HG03442 (cell line): ENCODE measurements at regions not wholly inside any gene's neighbourhood (a gene's known extent, or its start where the extent isn't known, plus 50 kb on each side); places are given as distances from the start of the nearest gene placed in this dataset.

ENCODE experiments used
- ATAC-seq: cut with Tn5 transposase; IDR thresholded peaks from one replicate; pipeline ENCODE4 v1.9.1; 2021; ENCODE audit warnings: mild to moderate bottlenecking, moderate library complexity; ENCODE audit not compliant: unreplicated experiment

GRCh38 chr6:102402635-102403329, 1009.3 kb downstream of the GRIK2 start:
- no peak for ATAC-seq

GRCh38 chr6:102398788-102399390, 1005.4 kb downstream of the GRIK2 start:
- ATAC-seq = no peak

GRCh38 chr6:102390541-102390940, 997.0 kb downstream of the GRIK2 start:
- no peak for ATAC-seq

GRCh38 chr6:102389994-102390393, 996.5 kb downstream of the GRIK2 start:
- ATAC-seq = no peak

- no peak for ATAC-seq
Measured at GRCh38 chr6:102387326-102388033, 994.0 kb downstream of the GRIK2 start.

GRCh38 chr6:102381203-102381602, 987.7 kb downstream of the GRIK2 start:
- ATAC-seq = no peak

- ATAC-seq = no peak
Measured at GRCh38 chr6:102356170-102356569, 962.7 kb downstream of the GRIK2 start.

GRCh38 chr6:102355578-102355977, 962.1 kb downstream of the GRIK2 start:
- ATAC-seq = no peak

GRCh38 chr6:102352552-102352951, 959.0 kb downstream of the GRIK2 start:
- no peak for ATAC-seq

- no peak for ATAC-seq
Measured at GRCh38 chr6:102344769-102345168, 951.3 kb downstream of the GRIK2 start.

- no peak for ATAC-seq
Measured at GRCh38 chr6:102340311-102340710, 946.8 kb downstream of the GRIK2 start.

- no peak for ATAC-seq
Measured at GRCh38 chr6:102333736-102334135, 940.2 kb downstream of the GRIK2 start.

GRCh38 chr6:102327697-102328225, 934.3 kb downstream of the GRIK2 start:
- ATAC-seq = no peak

- ATAC-seq = no peak
Measured at GRCh38 chr6:102313699-102314098, 920.2 kb downstream of the GRIK2 start.

GRCh38 chr6:102309700-102310099, 916.2 kb downstream of the GRIK2 start:
- no peak for ATAC-seq

GRCh38 chr6:102300350-102300749, 906.8 kb downstream of the GRIK2 start:
- no peak for ATAC-seq

GRCh38 chr6:102298051-102298450, 904.5 kb downstream of the GRIK2 start:
- ATAC-seq = no peak
